GM23248 (cell line): ENCODE measurements at regions not wholly inside any gene's neighbourhood (a gene's known extent, or its start where the extent isn't known, plus 50 kb on each side); places are given as distances from the start of the nearest gene placed in this dataset.

Experiments
- EZH2 ChIP-seq: fragments of 200-600 bp; sonication (generic); IDR thresholded peaks from 2 replicates; pipeline ENCODE4 v1.6.1; 2018; ENCODE audit warnings: antibody characterized with exemption, mild to moderate bottlenecking; ENCODE audit not compliant: insufficient read depth, poor library complexity, severe bottlenecking
- EZH2phosphoT487 ChIP-seq: fragments of 200-600 bp; sonication (generic); IDR thresholded peaks from 2 replicates; pipeline ENCODE4 v1.6.1; 2018; ENCODE audit warnings: antibody characterized with exemption, moderate library complexity, mild to moderate bottlenecking, low read depth; ENCODE audit not compliant: insufficient read depth

DNA sequence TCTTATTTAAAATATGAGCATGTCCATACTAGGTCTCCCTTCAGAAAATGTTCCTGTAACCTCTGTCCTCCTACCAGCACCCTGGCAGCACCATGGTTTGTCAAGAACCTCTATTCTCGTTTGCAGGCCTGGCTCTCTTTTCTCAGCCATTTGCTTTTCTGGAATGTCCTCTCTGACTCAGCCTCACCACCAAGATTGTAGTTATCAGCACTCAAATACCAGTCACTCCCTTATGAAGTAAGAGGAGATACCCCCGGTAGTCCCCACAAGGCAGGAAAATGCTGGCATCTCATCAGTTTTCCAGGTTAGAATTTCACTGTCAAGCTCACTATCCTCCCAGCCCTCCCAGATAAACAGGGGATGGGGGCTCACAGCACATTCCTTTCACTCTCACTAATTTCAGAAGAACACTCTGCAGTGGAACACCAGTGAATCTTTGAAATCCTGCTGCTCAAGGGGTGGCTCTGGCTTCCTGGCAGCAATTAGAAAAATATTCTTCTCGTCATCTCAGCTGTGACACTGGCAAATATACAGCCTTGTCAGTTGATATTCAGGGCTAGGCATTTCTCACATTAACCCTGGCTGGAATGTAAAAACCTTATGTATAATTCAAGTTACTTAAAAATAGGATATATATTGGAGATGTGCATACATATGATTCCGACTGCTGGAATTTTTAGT lies 129.2 kb downstream of the TBX18 start:
- TF ChIP-seq EZH2phosphoT487 (no peak), EZH2 (no peak)
